ENCODE measurements at regions not wholly inside any gene's neighbourhood (a gene's known extent, or its start where the extent isn't known, plus 50 kb on each side); places are given as distances from the start of the nearest gene placed in this dataset.

DNA sequence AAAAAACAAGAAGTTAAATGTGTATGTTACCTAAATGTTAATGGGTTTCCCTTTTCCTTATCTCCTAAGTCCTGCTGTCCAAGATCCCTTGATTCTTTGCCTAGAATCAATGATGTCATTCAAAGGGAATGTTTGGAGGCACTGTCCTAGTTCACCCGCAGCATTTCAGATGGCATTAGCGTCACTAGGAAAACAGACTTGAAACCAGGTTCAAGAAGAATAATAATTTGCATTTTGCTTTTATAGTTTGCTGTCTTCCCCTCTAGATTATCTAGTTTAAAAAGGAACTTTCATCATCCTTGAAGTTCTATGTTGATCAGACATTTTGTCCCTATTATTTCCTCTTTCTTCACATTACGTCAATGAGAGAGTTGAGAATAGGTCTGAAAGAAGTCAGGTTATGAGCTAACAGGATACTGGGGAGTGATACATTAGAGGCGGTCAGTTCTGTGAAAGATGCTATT is 234.1 kb upstream of the PGRMC2 start:
- in situ Hi-C loops (cut with HindIII; ENCODE audit: extremely low pct_ligation_motif_present, low pct_unique_long_range_greater_than_20kb) (no loop called here), intact Hi-C loops (cut with micrococcal nuclease; ENCODE audit: unreplicated experiment) (no loop called here)
- Histone ChIP-seq H3K4me1 (ENCODE audit: insufficient read depth, low read length) (peaks cover 31% of the 10 kb centered on the region), H3K27ac (ENCODE audit: extremely low read length, insufficient read depth, low read length) (no peak overlapping the region), H3K4me2 (ENCODE audit: low read depth, low read length) (no peak overlapping the region), H3K9me3 (ENCODE audit: low read length) (no peaks in the 10 kb centered on the region), H3K36me3 (replicated peaks in 1 of 2; ENCODE audit: control insufficient read depth in 1 of 2, insufficient read depth in 2 of 2, low read length in 2 of 2) (no peaks in the 10 kb centered on the region), H3K9ac (ENCODE audit: insufficient read depth, low read depth, low read length) (no peak overlapping the region), H4K20me1 (ENCODE audit: insufficient read depth, low read length) (no peaks in the 10 kb centered on the region), H3K4me3 (replicated peaks in 1 of 3; ENCODE audit: insufficient read depth in 1 of 3, low read depth in 2 of 3, low read length in 3 of 3) (no peak overlapping the region), H3K79me2 (ENCODE audit: insufficient read depth, low read length) (no peaks in the 10 kb centered on the region), H3K27me3 (ENCODE audit: control insufficient read depth in 1 of 2, insufficient read depth in 2 of 2, low read length in 2 of 2) (no peaks in the 10 kb centered on the region), H2AFZ (ENCODE audit: low read length) (no peak overlapping the region)
- ATAC-seq (no peak), FAIRE-seq (no peak), DNase-seq (ENCODE audit: low spot score) (peak; percentile 7)
- peak; percentile 59 for TF ChIP-seq ATF7 (IDR thresholded peaks at IDR 0.05)
- TF ChIP-seq ATF7 (CRISPR knock-in tag; IDR thresholded peaks at IDR 0.05) = no peak
- no peak for TF ChIP-seq ZNF547 (CRISPR knock-in tag; IDR thresholded peaks at IDR 0.05)
- 53% methylated on average over 4 of the region's 4 CpGs for WGBS (ENCODE audit: low lambda C conversion rate)
- ChIA-PET POLR2A (no interaction called here), CTCF (ENCODE audit: low intra/inter-chr PET ratio, low total read pairs) (no interaction called here)
- no TSS peak for BruUV-seq (replicated peaks)

GRCh38 chr4:128521156-128521555 is 233.5 kb upstream of the PGRMC2 start:
- in situ Hi-C loops (cut with HindIII; ENCODE audit: extremely low pct_ligation_motif_present, low pct_unique_long_range_greater_than_20kb) = no loop called here
- TF ChIP-seq, protein P1, sequence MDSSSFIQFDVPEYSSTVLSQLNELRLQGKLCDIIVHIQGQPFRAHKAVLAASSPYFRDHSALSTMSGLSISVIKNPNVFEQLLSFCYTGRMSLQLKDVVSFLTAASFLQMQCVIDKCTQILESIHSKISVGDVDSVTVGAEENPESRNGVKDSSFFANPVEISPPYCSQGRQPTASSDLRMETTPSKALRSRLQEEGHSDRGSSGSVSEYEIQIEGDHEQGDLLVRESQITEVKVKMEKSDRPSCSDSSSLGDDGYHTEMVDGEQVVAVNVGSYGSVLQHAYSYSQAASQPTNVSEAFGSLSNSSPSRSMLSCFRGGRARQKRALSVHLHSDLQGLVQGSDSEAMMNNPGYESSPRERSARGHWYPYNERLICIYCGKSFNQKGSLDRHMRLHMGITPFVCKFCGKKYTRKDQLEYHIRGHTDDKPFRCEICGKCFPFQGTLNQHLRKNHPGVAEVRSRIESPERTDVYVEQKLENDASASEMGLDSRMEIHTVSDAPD (CRISPR knock-in tag; IDR thresholded peaks at IDR 0.05) = no peak
- no peak for TF ChIP-seq ZBTB42 (CRISPR knock-in tag; IDR thresholded peaks at IDR 0.05)
- no peak for TF ChIP-seq BHLHE40 (IDR thresholded peaks at IDR 0.05; ENCODE audit: low read length)
- no peak for TF ChIP-seq ZNF292 (CRISPR knock-in tag; IDR thresholded peaks at IDR 0.05; ENCODE audit: borderline replicate concordance, low read depth)
- TF ChIP-seq ZSCAN22 (CRISPR knock-in tag; IDR thresholded peaks at IDR 0.05) = no peak
- no peak for TF ChIP-seq ZNF18 (CRISPR knock-in tag; IDR thresholded peaks at IDR 0.05; ENCODE audit: insufficient replicate concordance)
- no peak for TF ChIP-seq GTF2F1 (IDR thresholded peaks at IDR 0.05; ENCODE audit: low read length)
- TF ChIP-seq, protein P2, sequence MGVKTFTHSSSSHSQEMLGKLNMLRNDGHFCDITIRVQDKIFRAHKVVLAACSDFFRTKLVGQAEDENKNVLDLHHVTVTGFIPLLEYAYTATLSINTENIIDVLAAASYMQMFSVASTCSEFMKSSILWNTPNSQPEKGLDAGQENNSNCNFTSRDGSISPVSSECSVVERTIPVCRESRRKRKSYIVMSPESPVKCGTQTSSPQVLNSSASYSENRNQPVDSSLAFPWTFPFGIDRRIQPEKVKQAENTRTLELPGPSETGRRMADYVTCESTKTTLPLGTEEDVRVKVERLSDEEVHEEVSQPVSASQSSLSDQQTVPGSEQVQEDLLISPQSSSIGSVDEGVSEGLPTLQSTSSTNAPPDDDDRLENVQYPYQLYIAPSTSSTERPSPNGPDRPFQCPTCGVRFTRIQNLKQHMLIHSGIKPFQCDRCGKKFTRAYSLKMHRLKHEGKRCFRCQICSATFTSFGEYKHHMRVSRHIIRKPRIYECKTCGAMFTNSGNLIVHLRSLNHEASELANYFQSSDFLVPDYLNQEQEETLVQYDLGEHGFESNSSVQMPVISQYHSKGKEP (CRISPR knock-in tag; IDR thresholded peaks at IDR 0.05) = no peak
- no peak for TF ChIP-seq ATF7-NPFF (CRISPR knock-in tag; IDR thresholded peaks at IDR 0.05; ENCODE audit: low read depth)
- no peak for TF ChIP-seq PCBP1 (IDR thresholded peaks at IDR 0.05; ENCODE audit: borderline replicate concordance, low read depth, low read length)
- TF ChIP-seq TRAFD1 (CRISPR knock-in tag; IDR thresholded peaks at IDR 0.05; ENCODE audit: borderline replicate concordance) = no peak

More at GRCh38 chr4:128521156-128521555, 233.5 kb upstream of the PGRMC2 start:
- intact Hi-C loops (cut with micrococcal nuclease; ENCODE audit: unreplicated experiment) = no loop called here
- Histone ChIP-seq H2AFZ (ENCODE audit: low read length) (no peak overlapping the region), H3K4me1 (ENCODE audit: insufficient read depth, low read length) (peaks cover 31% of the 10 kb centered on the region), H3K27ac (ENCODE audit: extremely low read length, insufficient read depth, low read length) (no peak overlapping the region), H3K4me2 (ENCODE audit: low read depth, low read length) (no peak overlapping the region), H3K36me3 (replicated peaks in 1 of 2; ENCODE audit: control insufficient read depth in 1 of 2, insufficient read depth in 2 of 2, low read length in 2 of 2) (no peaks in the 10 kb centered on the region), H3K9me3 (ENCODE audit: low read length) (no peaks in the 10 kb centered on the region), H3K4me3 (replicated peaks in 1 of 3; ENCODE audit: insufficient read depth in 1 of 3, low read depth in 2 of 3, low read length in 3 of 3) (no peak overlapping the region), H3K9ac (ENCODE audit: insufficient read depth, low read depth, low read length) (no peak overlapping the region), H3K79me2 (ENCODE audit: insufficient read depth, low read length) (no peaks in the 10 kb centered on the region), H4K20me1 (ENCODE audit: insufficient read depth, low read length) (no peaks in the 10 kb centered on the region), H3K27me3 (ENCODE audit: control insufficient read depth in 1 of 2, insufficient read depth in 2 of 2, low read length in 2 of 2) (no peaks in the 10 kb centered on the region)
- ChIA-PET CTCF (ENCODE audit: low intra/inter-chr PET ratio, low total read pairs) (no interaction called here), POLR2A (no interaction called here)
- no peak for ATAC-seq
- BruUV-seq (replicated peaks) = no TSS peak
- 42% methylated on average over 2 of the region's 2 CpGs for WGBS (ENCODE audit: low lambda C conversion rate)
- peak; percentile 6 for DNase-seq (ENCODE audit: low spot score)
- FAIRE-seq = no peak

All from HepG2 (cell line).